ENCODE measurements at regions not wholly inside any gene's neighbourhood (a gene's known extent, or its start where the extent isn't known, plus 50 kb on each side); places are given as distances from the start of the nearest gene placed in this dataset.

GRCh38 chr1:200468264-200469001 lies 58.6 kb upstream of the ZNF281 start:
- intact Hi-C loops (cut with DNase I): no loop called here
- Histone ChIP-seq H3K27ac (ENCODE audit: low read depth in 1 of 2, low read length in 2 of 2) (no peak overlapping the region), H3K27me3 (ENCODE audit: control insufficient read depth in 1 of 2, insufficient read depth in 2 of 2, low read length in 1 of 2) (no peaks in the 10 kb centered on the region), H3K36me3 (ENCODE audit: control insufficient read depth in 1 of 2, insufficient read depth in 2 of 2, low read length in 1 of 2) (no peaks in the 10 kb centered on the region), H3K4me3 (ENCODE audit: low read length in 2 of 2) (no peak overlapping the region), H3K9me3 (ENCODE audit: control insufficient read depth, low read length) (peaks cover 2% of the 10 kb centered on the region), H3K4me1 (ENCODE audit: control insufficient read depth in 1 of 2, insufficient read depth in 2 of 2, low read length in 2 of 2) (no peaks in the 10 kb centered on the region)
- DNase-seq (no peak), ATAC-seq (ENCODE audit: low FRiP score) (no peak)
- 78 to 88% methylated on average over 4 of the region's 4 CpGs for WGBS, 2 donors

GRCh38 chr1:200464784-200465400 lies 55.1 kb upstream of the ZNF281 start:
- no peak for DNase-seq
- Histone ChIP-seq H3K9me3 (ENCODE audit: control insufficient read depth, low read length) (peaks cover 2% of the 10 kb centered on the region), H3K36me3 (ENCODE audit: control insufficient read depth in 1 of 2, insufficient read depth in 2 of 2, low read length in 1 of 2) (no peaks in the 10 kb centered on the region), H3K4me3 (ENCODE audit: low read length in 2 of 2) (no peak overlapping the region), H3K27ac (ENCODE audit: low read depth in 1 of 2, low read length in 2 of 2) (no peak overlapping the region), H3K27me3 (ENCODE audit: control insufficient read depth in 1 of 2, insufficient read depth in 2 of 2, low read length in 1 of 2) (no peaks in the 10 kb centered on the region), H3K4me1 (ENCODE audit: control insufficient read depth in 1 of 2, insufficient read depth in 2 of 2, low read length in 2 of 2) (no peaks in the 10 kb centered on the region)
- no peak for ATAC-seq (ENCODE audit: low FRiP score)
- intact Hi-C loops (cut with DNase I): no loop called here
- WGBS, 2 donors: 69% methylated on average over 12 of the region's 12 CpGs

Data from aorta (tissue), 5 donors.